ENCODE measurements at regions not wholly inside any gene's neighbourhood (a gene's known extent, or its start where the extent isn't known, plus 50 kb on each side); places are given as distances from the start of the nearest gene placed in this dataset.

DNA sequence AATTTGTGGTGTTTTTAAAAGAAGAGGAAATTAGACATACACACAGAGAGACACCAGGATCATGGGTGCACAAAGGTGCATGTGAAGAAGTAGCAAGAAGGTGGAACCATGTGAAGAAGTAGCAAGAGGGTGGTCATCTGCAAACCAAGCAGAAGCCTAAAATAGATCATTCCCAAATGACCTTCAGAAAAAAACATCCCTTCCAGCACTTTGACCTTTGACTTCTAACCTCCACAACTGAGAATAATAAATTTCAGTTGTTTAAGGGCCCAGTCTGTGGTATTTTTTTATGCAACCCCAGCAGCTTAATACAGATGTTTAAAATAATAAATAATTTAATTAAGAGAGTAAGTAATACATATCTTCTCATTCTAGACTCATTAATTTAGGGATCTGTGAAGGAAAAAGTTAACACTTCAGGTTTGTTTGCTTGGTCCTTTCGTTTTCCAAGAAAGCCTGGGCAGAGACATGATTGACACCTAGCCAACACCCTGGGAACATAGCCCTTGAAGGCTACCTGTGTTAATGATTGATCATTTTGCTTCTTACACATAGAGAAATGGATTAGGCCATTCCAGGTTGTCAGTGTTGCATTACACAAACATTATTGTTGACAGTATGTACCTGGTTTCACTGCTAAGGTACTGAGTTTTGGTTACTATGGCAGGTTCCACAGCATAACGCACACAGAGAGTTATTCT lies 1331.2 kb upstream of the GBE1 start:
- DNase-seq (ENCODE audit: low read depth) = no peak

DNA sequence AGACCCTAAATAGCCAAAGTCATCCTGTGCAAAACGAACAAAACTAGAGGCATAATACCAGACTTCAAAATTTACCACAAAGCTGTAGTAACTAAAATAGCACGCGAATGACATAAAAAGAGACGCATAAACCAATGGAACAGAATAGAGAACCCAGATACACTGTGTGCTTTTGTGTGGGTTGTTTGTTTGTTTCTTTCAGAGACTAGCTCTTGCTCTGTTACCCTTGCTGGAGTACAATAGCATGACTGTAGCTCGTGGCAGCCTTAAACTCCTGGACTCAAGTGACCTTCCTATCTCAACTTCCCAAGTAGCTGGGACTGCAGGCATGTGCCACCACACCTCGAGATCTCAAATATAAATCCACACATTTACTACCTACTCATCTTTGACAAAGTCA lies 1314.6 kb upstream of the GBE1 start:
- no peak for DNase-seq (ENCODE audit: low read depth)

DNA sequence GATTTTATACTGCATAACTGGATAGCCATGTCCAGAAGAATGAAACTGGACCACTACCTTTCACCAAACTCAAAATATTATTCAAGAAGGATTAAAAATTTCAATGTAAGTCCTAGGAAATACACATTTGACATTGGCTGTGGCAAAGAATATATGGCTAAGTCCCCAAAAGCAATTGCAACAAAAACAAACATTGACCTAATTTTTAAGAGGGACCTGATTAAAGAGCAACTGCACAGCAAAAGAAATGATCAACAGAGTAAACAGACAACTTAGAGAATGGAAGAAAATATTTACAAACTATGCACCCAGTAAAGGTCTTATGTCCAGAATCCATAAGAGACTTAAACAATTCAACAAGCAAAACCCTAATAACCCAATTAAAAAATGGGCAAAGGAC lies 1313.0 kb upstream of the GBE1 start:
- no peak for DNase-seq (ENCODE audit: low read depth)

DNA sequence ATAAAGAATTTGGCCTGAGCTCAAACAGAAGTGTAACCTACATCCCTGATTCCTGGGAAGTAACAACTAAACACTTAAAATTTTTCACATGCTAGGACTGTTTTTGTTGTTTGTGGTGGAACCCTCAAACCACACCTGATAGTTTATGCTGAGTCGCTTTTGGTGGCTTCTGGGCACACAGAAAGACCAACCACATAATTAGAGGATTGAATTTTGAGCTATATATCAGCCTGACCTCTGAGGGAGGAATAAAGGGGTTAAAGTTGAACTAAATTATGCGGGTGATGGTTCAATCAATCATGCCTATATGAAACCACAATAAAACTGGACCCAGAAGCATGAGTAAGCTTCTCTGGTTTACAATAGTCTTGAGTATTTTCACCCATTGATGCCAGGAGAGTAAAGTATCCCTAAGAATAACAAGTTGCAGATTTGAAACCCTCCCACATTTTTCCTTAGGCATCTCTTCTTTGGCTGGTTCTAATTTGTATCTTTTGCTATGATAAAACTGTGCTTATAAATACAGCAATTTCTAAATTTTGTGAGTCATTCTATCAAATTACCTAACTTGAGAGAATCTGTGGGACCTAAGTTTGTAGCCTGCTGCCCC lies 1304.5 kb upstream of the GBE1 start:
- DNase-seq (ENCODE audit: low read depth) = no peak

DNA sequence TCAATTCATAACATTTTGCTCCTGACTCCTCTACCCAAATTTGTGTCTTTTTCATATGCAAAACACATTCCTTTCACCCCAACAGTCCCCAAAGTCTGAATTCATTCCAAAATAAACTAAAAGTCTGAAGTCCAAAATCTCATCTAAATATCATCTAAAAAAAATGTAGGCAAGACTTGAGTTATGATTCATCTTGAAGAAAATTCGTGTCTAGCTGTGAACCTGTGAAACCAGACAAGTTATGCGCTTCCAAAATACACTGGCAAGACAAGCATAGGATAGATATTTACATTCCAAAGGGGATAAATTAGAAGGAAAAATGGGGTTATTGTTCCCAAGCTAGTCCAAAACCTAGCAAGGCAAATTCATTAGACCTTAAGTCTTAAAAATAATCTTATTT lies 1302.0 kb upstream of the GBE1 start:
- DNase-seq (ENCODE audit: low read depth) = no peak

DNA sequence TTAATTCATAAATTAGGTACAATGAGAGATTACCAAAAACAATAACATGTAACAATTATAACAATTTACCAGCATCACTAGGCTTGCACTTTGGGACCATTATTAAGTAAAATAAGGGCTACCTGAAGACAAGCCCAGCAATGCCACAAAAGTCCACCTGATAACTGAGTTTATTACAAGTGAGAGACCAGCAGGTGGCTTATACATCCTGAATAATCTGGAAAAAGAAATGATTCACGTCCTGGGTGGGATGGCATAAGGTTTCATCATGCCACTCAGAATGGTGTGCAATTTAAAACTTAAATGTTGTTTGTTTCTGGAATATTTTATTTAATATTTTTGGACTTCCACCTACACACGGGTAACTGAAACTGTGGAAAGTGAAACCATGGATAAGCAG lies 1287.1 kb upstream of the GBE1 start:
- no peak for DNase-seq (ENCODE audit: low read depth)

DNA sequence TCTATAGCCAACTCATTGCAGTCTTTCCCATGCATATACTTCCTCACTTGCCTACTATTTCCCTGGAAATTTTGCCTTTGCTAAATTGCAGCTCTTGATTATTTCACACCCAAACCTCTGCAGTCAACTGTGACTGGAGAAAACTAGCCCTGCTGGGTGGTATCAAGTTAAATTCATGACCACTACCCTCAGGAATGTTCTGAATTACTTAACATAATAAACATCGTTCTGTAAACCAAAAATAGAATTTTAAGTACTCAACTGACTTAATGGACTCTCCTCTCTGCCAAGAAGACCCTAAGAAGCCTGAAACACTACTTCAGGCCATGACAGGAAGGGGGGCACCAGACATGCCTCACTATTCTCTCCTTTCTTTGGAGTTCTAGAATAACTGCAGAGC lies 1278.0 kb upstream of the GBE1 start:
- no peak for DNase-seq (ENCODE audit: low read depth)

DNA sequence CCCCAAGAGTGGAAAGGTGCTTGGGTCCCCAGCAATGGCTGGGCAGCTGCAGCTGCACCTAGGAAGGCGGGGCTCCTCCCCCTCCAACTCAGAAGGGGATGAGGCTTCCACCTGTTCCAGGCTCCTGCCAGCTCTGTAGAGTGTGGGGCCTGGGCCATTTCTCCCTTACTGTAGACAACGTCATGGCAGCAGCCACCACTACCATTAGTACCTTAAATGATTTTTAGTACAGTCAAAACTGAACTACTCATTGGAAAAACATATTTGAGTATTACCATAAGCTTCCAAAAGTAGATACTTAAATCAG lies 1274.2 kb upstream of the GBE1 start:
- DNase-seq (ENCODE audit: low read depth) = no peak

DNA sequence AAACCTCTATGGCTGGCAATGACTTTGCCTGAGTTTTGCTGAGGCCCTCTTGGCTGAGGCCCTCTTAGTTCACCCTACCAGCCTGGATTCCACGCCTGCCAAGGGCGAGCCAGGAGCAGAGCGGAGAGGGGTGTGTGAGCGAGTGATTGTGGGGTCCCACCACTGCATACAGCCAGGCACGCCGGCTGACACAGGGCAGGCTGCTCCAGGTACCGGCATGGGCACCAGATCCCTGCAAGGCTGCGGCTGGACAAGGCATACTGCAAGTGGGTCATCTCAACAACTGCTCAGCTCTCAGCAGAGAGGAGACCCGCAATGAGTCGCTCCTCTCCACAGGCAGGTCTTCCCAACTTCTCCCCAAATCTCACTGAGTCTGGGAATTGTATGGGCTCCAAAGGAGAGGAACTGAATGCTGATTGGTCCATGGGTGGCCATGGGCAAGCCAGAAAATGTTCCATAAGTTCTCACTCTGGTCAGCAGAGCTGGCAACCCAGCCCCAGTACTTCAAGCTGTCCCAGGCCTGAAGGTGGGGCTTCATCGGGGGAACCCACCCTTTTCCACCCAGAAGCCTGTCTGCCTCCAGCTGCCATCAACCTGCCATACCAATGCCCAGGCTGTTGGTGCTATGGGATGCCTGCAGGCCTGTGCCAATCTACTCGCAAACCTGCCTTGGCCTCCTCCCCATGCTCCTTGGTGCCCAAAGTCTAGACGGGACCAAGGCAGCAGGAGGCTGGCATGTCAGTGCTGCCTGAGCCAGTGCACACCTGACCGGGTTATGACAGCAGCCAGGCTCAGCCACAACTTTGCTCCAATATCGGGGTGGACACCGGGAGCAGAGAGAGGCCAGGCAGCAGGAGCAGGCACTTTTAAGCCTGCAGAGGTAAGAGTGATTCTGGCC lies 1273.6 kb upstream of the GBE1 start:
- DNase-seq (ENCODE audit: low read depth) = no peak

DNA sequence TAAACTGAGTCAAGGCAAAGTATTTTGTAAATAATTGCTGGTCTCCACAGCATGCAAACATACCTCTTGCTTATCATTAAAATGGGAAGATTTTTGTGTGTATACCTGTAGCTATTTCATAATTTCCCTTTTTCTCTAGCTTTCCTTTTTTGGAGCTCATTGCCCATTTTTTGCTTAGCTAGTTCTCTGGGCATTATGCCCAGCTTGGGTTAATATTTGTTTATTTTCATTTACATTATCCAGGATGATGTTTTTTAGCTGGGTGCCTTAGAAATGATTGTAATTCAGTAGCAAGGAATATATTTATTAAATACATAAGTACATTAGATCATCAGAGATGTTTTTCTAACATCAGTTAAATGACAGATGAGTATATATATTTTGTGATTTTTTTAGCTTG lies 1271.7 kb upstream of the GBE1 start:
- no peak for DNase-seq (ENCODE audit: low read depth)

DNA sequence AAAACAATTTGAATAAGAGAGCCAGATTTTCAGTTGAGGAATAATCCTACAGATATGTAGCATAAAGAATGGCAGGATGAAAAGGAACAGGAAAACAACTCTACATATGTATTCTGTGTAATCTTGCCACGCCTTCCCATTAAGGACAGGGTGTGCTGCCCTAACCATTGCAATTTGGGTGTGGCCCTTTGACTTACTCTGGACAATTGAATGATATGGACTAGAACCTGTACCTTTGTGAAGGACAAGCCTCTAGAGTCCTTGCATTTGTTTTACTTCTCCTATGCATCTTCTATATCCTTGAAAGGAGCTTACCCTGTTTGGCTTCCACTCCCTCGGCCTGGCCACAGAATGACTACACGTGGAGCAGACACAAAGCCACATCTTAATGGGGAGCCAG lies 1261.6 kb upstream of the GBE1 start:
- DNase-seq (ENCODE audit: low read depth) = no peak

DNA sequence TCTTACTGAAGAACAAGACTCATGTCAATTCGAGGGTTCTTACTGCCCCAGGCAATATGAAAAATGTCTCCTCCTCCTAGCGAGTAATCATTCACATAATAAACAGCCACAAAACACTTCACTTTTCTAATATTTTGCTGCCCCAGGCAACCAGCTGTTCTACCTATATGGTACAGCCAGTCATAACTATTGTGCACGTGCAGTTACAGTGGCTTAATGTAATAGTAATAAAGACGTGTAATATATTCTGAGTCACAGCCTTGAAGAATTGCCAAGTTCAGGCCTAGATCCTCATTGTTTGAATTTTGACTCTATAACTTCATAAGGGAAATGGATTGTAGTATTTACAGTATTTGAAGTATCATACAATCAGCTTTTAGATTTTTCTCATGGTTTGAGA lies 1250.0 kb upstream of the GBE1 start:
- DNase-seq (ENCODE audit: low read depth) = no peak

DNA sequence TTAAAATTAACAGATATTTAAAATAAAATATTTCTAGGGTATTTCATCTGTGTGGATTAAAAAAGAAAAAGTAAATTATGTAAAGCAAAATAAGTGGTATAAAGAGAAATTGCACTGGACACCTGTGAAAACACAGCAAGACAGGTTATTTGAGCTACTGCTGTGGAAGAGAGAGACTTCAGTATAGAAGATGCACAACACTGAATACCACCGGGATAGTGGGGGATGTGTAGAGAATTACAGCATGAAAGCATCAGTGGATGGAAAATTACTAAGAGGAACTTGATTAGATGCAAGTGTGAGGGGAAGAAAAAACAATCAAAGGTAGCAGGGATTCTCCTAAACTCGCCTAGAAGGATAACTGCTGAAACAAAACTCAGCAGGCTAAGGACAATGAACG lies 1242.5 kb upstream of the GBE1 start:
- DNase-seq (ENCODE audit: low read depth) = no peak

DNA sequence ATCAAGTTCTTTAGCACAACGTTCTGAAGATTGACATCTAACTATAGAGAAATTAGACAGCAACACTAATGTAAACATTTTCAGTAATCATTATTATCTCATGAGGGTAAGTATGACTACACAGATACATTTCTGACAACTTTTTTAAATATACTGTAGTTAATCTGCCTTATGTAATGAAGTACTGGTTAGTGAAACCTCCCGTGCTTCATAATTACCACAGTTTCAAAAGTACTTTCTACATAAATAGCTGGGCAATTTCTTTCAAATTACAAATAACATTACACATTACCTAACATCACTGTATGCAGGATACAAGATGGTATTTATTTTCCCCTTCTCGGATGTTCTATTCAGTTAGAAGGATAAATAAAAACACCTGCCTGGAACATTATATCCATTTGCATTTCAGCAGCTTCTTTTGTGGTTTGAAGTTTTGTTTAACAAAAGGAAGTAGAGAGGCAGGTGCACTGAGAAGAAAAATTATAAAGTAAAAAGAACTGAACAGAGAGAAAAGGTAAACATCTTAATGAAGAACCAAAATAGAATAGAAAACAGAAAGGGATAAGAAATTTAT lies 1241.5 kb upstream of the GBE1 start:
- no peak for DNase-seq (ENCODE audit: low read depth)

DNA sequence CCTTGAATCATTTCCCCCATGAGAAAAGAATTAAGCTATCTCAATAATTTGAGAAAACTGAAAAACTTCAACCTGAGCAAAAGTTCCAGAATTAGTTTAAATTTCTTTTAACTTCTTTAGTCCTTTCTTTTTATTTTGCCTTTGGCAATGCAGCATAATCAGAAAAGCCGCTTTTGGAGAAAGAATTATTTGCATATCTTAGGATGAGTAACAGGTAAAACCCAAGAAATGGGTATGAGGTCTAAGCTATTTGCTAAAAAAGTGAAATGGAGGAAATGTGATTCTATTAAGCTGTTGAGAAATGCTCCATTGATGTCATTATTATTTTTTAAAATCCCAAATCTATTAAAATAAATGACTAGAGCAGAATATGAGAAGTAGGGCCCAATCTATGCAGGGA lies 1238.3 kb upstream of the GBE1 start:
- DNase-seq (ENCODE audit: low read depth) = no peak

DNA sequence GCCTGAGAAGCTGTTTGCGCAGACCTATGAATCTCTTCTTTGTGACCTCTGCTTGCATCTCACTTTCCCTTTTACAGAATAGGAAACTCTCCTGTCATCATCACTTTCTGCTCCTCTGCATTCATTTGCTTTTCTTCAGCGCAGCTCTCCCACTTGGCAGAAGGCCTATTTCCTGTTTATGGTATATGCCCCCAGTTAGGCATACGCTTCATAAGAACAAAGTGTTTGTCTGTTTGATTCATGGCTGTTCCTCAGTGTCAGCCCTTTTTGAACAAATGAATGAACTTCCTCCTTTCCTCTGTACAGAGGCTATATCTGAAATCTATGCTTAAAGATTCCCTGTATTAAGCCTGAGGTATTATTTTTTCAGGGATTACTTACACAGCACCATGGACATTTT lies 1216.9 kb upstream of the GBE1 start:
- no peak for DNase-seq (ENCODE audit: low read depth)

DNA sequence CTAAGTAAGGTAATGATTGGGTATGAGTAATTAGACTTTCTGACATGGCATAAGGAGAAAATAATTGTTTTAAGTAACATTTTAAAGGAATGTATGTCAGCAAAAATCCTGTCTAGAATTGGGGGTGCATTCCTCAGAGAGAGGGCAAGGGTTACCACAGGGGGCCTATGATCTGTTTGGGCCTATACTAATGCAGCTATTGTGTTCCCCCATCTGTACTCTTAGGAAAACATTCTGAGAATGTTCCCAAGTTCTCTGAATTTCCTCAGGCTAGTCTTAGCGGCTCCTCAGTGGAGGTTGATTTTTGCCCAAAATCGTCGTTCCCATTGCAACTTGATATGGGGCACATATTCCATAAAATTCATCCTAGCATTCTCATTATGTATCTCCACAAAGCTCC lies 1216.4 kb upstream of the GBE1 start:
- no peak for DNase-seq (ENCODE audit: low read depth)

DNA sequence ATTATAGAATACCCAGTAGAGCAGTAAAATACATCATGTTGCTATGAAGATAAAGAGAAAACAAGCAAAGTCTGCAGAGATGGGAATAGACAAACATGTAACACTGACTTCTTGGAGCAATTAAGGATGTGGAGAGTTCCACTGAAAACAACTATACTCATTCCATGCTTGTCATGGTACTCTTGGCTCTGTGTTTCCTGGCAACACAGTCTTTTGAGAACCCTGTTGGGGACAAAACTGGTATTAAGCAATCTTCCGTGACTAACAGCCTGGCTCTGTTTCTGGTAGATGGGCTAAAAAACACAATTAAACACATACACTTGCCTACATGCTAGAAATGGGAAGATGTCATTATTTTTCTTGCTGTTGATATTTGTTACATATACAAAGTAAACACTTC lies 1212.3 kb upstream of the GBE1 start:
- DNase-seq (ENCODE audit: low read depth) = no peak

DNA sequence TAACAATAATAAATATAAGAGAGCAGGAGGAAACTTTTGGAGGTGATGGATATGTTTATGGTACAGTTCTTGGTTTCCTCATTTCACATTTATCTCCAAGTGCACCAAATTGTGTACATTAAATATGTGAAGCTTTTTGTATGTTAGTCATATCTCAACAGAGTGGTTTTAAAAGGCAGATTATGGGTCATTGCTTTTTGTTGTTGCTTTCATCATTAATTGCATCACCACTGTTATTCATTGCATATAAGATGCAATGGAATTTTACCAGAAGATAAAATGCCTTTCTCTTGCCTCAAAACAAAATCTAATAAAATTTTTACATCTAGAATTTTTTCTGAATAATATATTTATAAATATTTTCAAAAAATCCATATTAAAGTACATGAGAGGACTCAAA lies 1198.9 kb upstream of the GBE1 start:
- no peak for DNase-seq (ENCODE audit: low read depth)

DNA sequence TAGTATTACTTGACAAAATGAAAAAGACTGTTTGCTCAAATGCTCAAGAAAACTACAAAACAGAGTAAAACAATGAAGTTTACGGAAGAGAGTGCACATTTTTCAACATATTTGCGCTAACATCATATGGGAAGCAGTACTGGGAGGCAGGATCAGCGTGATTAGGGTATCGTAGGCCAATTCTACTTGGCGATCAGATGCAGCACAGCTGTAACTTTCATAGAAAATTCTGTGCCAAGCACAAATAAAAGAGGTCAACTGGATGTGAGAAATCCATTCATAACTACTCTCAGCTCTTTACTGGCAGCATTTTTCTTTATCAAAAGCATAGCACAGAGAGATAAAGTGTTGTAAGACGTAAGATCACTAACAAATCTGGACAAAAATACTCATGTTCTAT lies 1196.3 kb upstream of the GBE1 start:
- DNase-seq (ENCODE audit: low read depth) = no peak

DNA sequence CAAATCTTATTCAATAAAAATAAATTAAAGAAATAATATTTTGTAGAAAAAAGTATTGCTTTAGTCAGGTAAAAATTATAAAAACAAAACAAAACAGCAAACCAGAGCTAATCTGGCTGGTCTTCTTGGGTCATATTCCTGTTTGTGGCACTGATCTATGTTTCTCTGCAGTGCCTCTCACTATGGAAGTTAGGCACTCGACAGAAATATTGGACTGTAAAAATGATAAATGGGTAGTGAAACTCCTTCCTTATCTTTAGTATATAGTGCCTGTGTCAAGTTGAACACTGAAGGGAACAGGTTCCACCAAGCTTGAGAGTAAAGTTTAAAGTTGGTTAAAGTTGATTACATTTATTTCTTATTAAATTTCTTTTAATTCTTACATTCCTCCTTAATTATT lies 1195.6 kb upstream of the GBE1 start:
- DNase-seq (ENCODE audit: low read depth) = no peak

DNA sequence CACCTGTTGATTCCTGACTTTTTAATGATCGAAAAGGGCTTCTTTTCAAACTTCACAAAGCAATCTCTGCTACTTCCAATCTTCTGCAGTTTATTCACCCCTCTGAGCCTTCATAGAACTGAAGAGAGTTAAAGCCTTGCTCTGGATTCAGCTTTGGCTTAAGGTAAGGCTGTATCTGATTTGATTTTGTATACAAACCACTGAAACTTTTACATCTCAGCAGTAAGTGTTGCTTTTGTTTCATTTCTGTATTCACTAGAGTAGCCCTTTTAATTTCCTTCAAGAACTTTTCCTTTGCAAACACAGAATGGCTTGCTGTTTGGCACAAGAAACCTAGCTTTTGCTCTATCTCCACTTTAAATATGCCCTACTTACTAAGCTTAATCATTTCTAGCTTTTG lies 1193.0 kb upstream of the GBE1 start:
- no peak for DNase-seq (ENCODE audit: low read depth)

DNA sequence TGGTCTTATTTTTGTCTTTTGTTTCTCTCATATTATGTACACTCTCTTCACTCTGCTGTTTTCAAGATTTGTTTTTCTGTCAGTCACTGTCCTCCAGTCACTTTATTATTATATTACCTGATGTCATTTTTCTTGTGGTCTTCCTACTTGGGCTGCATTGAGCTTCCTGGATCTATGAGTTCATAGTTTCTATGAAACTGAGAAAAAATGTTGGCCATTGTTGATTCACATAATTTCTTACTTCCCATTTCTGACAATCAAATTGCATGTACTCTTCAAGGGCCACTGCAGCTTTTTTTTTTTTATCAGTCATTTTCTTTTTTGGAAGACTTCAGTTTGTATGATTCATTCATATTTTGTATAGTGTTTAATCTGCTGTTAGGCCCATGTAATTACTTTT lies 1180.6 kb upstream of the GBE1 start:
- DNase-seq (ENCODE audit: low read depth) = no peak
